ENCODE measurements at regions not wholly inside any gene's neighbourhood (a gene's known extent, or its start where the extent isn't known, plus 50 kb on each side); places are given as distances from the start of the nearest gene placed in this dataset.

GRCh38 chr20:59441860-59442810 lies 141.7 kb downstream of the EDN3 start:
- POLR2A ChIA-PET, result no interaction called here
- Mint-ChIP-seq H3K27me3 (peaks cover 44% of the 10 kb centered on the region), H3K9me3 (no peaks in the 10 kb centered on the region), H3K27ac (no peak overlapping the region), H3K4me1 (ENCODE audit: low read depth) (no peaks in the 10 kb centered on the region), H3K36me3 (no peaks in the 10 kb centered on the region), H3K4me3 (no peak overlapping the region)
- intact Hi-C loops (cut with micrococcal nuclease), result no loop called here
- CTCF ChIA-PET, result interaction anchor here (1.2 kb wide), 1 partner anchor 13 kb away, joined by 4 read pairs; no protein-coding TSS in a partner anchor
- no peak for DNase-seq

GRCh38 chr20:59443550-59443949 lies 143.1 kb downstream of the EDN3 start:
- Mint-ChIP-seq H3K4me1 (ENCODE audit: low read depth) (no peaks in the 10 kb centered on the region), H3K27ac (no peak overlapping the region), H3K36me3 (no peaks in the 10 kb centered on the region), H3K9me3 (no peaks in the 10 kb centered on the region), H3K4me3 (no peak overlapping the region), H3K27me3 (peaks cover 53% of the 10 kb centered on the region)
- DNase-seq, result no peak
- intact Hi-C loops (cut with micrococcal nuclease), result no loop called here
- POLR2A ChIA-PET, result no interaction called here
- CTCF ChIA-PET, result interaction anchor here (1.2 kb wide), 1 partner anchor 12 kb away, joined by 4 read pairs; no protein-coding TSS in a partner anchor

- ChIA-PET POLR2A (no interaction called here), CTCF (no interaction called here)
- Mint-ChIP-seq H3K27ac (no peak overlapping the region), H3K9me3 (no peaks in the 10 kb centered on the region), H3K4me3 (no peak overlapping the region), H3K4me1 (ENCODE audit: low read depth) (no peaks in the 10 kb centered on the region), H3K27me3 (peaks cover 61% of the 10 kb centered on the region), H3K36me3 (no peaks in the 10 kb centered on the region)
- no peak for DNase-seq
- intact Hi-C loops (cut with micrococcal nuclease), result no loop called here
Observed at GRCh38 chr20:59446376-59446775, 146.0 kb downstream of the EDN3 start.

GRCh38 chr20:59448196-59448595 lies 147.8 kb downstream of the EDN3 start:
- no peak overlapping the region for H3K27ac Mint-ChIP-seq
- H3K4me3 Mint-ChIP-seq, result no peak overlapping the region
- H3K27me3 Mint-ChIP-seq, result peaks cover 53% of the 10 kb centered on the region
- CTCF ChIA-PET, result no interaction called here
- POLR2A ChIA-PET, result no interaction called here
- no peak for DNase-seq
- H3K9me3 Mint-ChIP-seq, result no peaks in the 10 kb centered on the region
- H3K36me3 Mint-ChIP-seq, result no peaks in the 10 kb centered on the region
- no peaks in the 10 kb centered on the region for H3K4me1 Mint-ChIP-seq (ENCODE audit: low read depth)
- intact Hi-C loops (cut with micrococcal nuclease), result no loop called here

- peaks cover 49% of the 10 kb centered on the region for H3K27me3 Mint-ChIP-seq
- H3K4me1 Mint-ChIP-seq (ENCODE audit: low read depth), result no peaks in the 10 kb centered on the region
- no peaks in the 10 kb centered on the region for H3K9me3 Mint-ChIP-seq
- no peaks in the 10 kb centered on the region for H3K36me3 Mint-ChIP-seq
- H3K4me3 Mint-ChIP-seq, result no peak overlapping the region
- DNase-seq, result no peak
- no peak overlapping the region for H3K27ac Mint-ChIP-seq
- intact Hi-C loops (cut with micrococcal nuclease), result no loop called here
- ChIA-PET POLR2A (no interaction called here), CTCF (no interaction called here)
Observed at GRCh38 chr20:59448851-59449444, 148.5 kb downstream of the EDN3 start.

GRCh38 chr20:59451066-59451630 lies 150.7 kb downstream of the EDN3 start:
- ChIA-PET POLR2A (no interaction called here), CTCF (interaction anchor here (0.7 to 1.3 kb wide), 2 partner anchors 43 to 45 kb away, joined by 3 read pairs; no protein-coding TSS in a partner anchor)
- H3K27me3 Mint-ChIP-seq, result peaks cover 34% of the 10 kb centered on the region
- no peaks in the 10 kb centered on the region for H3K36me3 Mint-ChIP-seq
- H3K9me3 Mint-ChIP-seq, result no peaks in the 10 kb centered on the region
- intact Hi-C loops (cut with micrococcal nuclease), result no loop called here
- no peak for DNase-seq
- no peaks in the 10 kb centered on the region for H3K4me1 Mint-ChIP-seq (ENCODE audit: low read depth)
- no peak overlapping the region for H3K27ac Mint-ChIP-seq
- no peak overlapping the region for H3K4me3 Mint-ChIP-seq

GRCh38 chr20:59451641-59452040 lies 151.2 kb downstream of the EDN3 start:
- Mint-ChIP-seq H3K4me3 (no peak overlapping the region), H3K4me1 (ENCODE audit: low read depth) (no peaks in the 10 kb centered on the region), H3K27me3 (peaks cover 29% of the 10 kb centered on the region), H3K9me3 (no peaks in the 10 kb centered on the region), H3K36me3 (no peaks in the 10 kb centered on the region), H3K27ac (no peak overlapping the region)
- ChIA-PET CTCF (interaction anchor here (0.7 to 1.3 kb wide), 2 partner anchors 42 to 44 kb away, joined by 3 read pairs; no protein-coding TSS in a partner anchor), POLR2A (no interaction called here)
- DNase-seq, result no peak
- intact Hi-C loops (cut with micrococcal nuclease), result no loop called here

GRCh38 chr20:59452856-59453255 lies 151.5 kb upstream of the PHACTR3 start:
- no peak for DNase-seq
- no peaks in the 10 kb centered on the region for H3K36me3 Mint-ChIP-seq
- POLR2A ChIA-PET, result no interaction called here
- CTCF ChIA-PET, result no interaction called here
- no peak overlapping the region for H3K27ac Mint-ChIP-seq
- intact Hi-C loops (cut with micrococcal nuclease), result no loop called here
- H3K4me1 Mint-ChIP-seq (ENCODE audit: low read depth), result no peaks in the 10 kb centered on the region
- peaks cover 24% of the 10 kb centered on the region for H3K27me3 Mint-ChIP-seq
- H3K4me3 Mint-ChIP-seq, result no peak overlapping the region
- H3K9me3 Mint-ChIP-seq, result no peaks in the 10 kb centered on the region

- Mint-ChIP-seq H3K4me1 (ENCODE audit: low read depth) (no peaks in the 10 kb centered on the region), H3K9me3 (no peaks in the 10 kb centered on the region), H3K36me3 (no peaks in the 10 kb centered on the region), H3K4me3 (no peak overlapping the region), H3K27ac (no peak overlapping the region), H3K27me3 (peaks cover 16% of the 10 kb centered on the region)
- ChIA-PET CTCF (interaction anchor here (0.8 kb wide), 1 partner anchor 38 kb away, joined by 3 read pairs; no protein-coding TSS in a partner anchor), POLR2A (no interaction called here)
- intact Hi-C loops (cut with micrococcal nuclease), result no loop called here
- DNase-seq, result no peak
Observed at GRCh38 chr20:59453759-59454560, 150.4 kb upstream of the PHACTR3 start.

GRCh38 chr20:59455402-59456341 lies 148.7 kb upstream of the PHACTR3 start:
- CTCF ChIA-PET, result interaction anchor here (0.6 to 1.6 kb wide), 12 partner anchors 8 to 592 kb away, joined by 3 to 6 read pairs (median 4); no protein-coding TSS in a partner anchor
- peaks cover 8% of the 10 kb centered on the region for H3K27me3 Mint-ChIP-seq
- H3K4me3 Mint-ChIP-seq, result no peak overlapping the region
- no peaks in the 10 kb centered on the region for H3K36me3 Mint-ChIP-seq
- intact Hi-C loops (cut with micrococcal nuclease), result loop anchor here (1.0 kb wide), 1 partner anchor 585 kb away; no protein-coding TSS in a partner anchor
- no peak overlapping the region for H3K27ac Mint-ChIP-seq
- no peaks in the 10 kb centered on the region for H3K9me3 Mint-ChIP-seq
- POLR2A ChIA-PET, result no interaction called here
- H3K4me1 Mint-ChIP-seq (ENCODE audit: low read depth), result no peaks in the 10 kb centered on the region
- no peak for DNase-seq

Measured in activated CD4-positive, alpha-beta memory T cell treated with anti-CD3 and anti-CD28 coated beads for 36 hours (primary cell).